GM23338 (cell line): ENCODE measurements at regions not wholly inside any gene's neighbourhood (a gene's known extent, or its start where the extent isn't known, plus 50 kb on each side); places are given as distances from the start of the nearest gene placed in this dataset.

Experiments
- CREB1 ChIP-seq: fragments of 250-450 bp; sonication (Bioruptor Pico); IDR thresholded peaks from 2 replicates; pipeline ENCODE4 v1.5.0; 2020; ENCODE audit warnings: low read depth, mild to moderate bottlenecking, moderate library complexity
- CTCF ChIP-seq, 2 experiments: fragments of 200-600 bp in 1 of 2; sonication (generic) in 1 of 2; conservative IDR thresholded peaks; 2 replicates each; pipeline versions ENCODE4 v1.5.1 to v1.6.1; 2016 to 2017; ENCODE audit warnings: antibody characterized with exemption in 2 of 2, low read depth in 2 of 2, mild to moderate bottlenecking in 2 of 2, moderate library complexity in 1 of 2
- ETS1 ChIP-seq: IDR thresholded peaks from 2 replicates; pipeline ENCODE4 v1.6.1; 2016; ENCODE audit warnings: antibody characterized with exemption
- EZH2 ChIP-seq: fragments of 200-600 bp; sonication (generic); IDR thresholded peaks from one replicate; pipeline ENCODE4 v1.8.0; 2017; ENCODE audit warnings: antibody characterized with exemption, mild to moderate bottlenecking, low read depth; ENCODE audit not compliant: unreplicated experiment
- EZH2phosphoT487 ChIP-seq: fragments of 200-600 bp; sonication (generic); IDR thresholded peaks from one replicate; pipeline ENCODE4 v1.8.1; 2018; ENCODE audit warnings: antibody characterized with exemption; ENCODE audit not compliant: unreplicated experiment
- JUNB ChIP-seq: IDR thresholded peaks from one replicate; pipeline ENCODE4 v1.6.1; 2016; ENCODE audit warnings: antibody characterized with exemption; ENCODE audit not compliant: unreplicated experiment
- POLR2AphosphoS5 ChIP-seq: IDR thresholded peaks from 2 replicates; pipeline ENCODE4 v1.6.1; 2016; ENCODE audit warnings: antibody characterized with exemption, low read depth
- REST ChIP-seq: IDR thresholded peaks from one replicate; pipeline ENCODE4 v1.6.1; 2018; ENCODE audit warnings: antibody characterized with exemption; ENCODE audit not compliant: unreplicated experiment
- STAT1 ChIP-seq: IDR thresholded peaks from one replicate; pipeline ENCODE4 v1.6.1; 2016; ENCODE audit warnings: antibody characterized with exemption; ENCODE audit not compliant: unreplicated experiment
- ZNF114 ChIP-seq: fragments of 250-450 bp; sonication (Bioruptor Pico); IDR thresholded peaks from 2 replicates; pipeline ENCODE4 v1.5.0; 2020; ENCODE audit warnings: mild to moderate bottlenecking, moderate library complexity
- ZNF331 ChIP-seq: fragments of 250-450 bp; sonication (Bioruptor Pico); IDR thresholded peaks from 2 replicates; pipeline ENCODE4 v1.5.0; 2020; ENCODE audit warnings: low read depth, mild to moderate bottlenecking, moderate library complexity
- ZNF462 ChIP-seq: fragments of 250-450 bp; sonication (Bioruptor Pico); IDR thresholded peaks from 2 replicates; pipeline ENCODE4 v1.5.0; 2020; ENCODE audit warnings: mild to moderate bottlenecking, moderate library complexity

GRCh38 chr13:34777089-34777913 is 164.8 kb upstream of the NBEA start:
- TF ChIP-seq CTCF (conservative IDR thresholded peaks at IDR 0.05; ENCODE audit: low read depth in 2 of 2) (no peak), EZH2 (no peak), REST (no peak), POLR2AphosphoS5 (no peak), JUNB (no peak), EZH2phosphoT487 (no peak), CREB1 (CRISPR knock-in tag) (no peak), ZNF114 (CRISPR knock-in tag) (no peak), STAT1 (no peak), ZNF331 (CRISPR knock-in tag) (no peak), ETS1 (no peak), ZNF462 (no peak; the same call in 1 of the 2 replicates)
